Liver (tissue), 8 donors: ENCODE measurements at regions not wholly inside any gene's neighbourhood (a gene's known extent, or its start where the extent isn't known, plus 50 kb on each side); places are given as distances from the start of the nearest gene placed in this dataset.

ENCODE experiments used
- DNase-seq: peaks from one replicate; pipeline ENCODE4 v3.0.0-alpha.2; 2017; ENCODE audit warnings: low spot score
- H3K27ac ChIP-seq, 2 donors: one replicate each; pipeline ENCODE4 v1.7.0; 2013; ENCODE audit warnings: inconsistent platforms in 2 of 2, low read length in 2 of 2, control low read depth in 1 of 2, low read depth in 1 of 2, mild to moderate bottlenecking in 1 of 2
- H3K27me3 ChIP-seq, 4 donors: one replicate each; pipeline versions ENCODE4 v1.6.1 to v1.7.0; 2013; ENCODE audit warnings: low read length in 3 of 4, inconsistent platforms in 1 of 4, mild to moderate bottlenecking in 1 of 4, moderate library complexity in 1 of 4; ENCODE audit not compliant: control insufficient read depth in 4 of 4, insufficient read depth in 4 of 4
- H3K36me3 ChIP-seq, 4 donors: one replicate each; pipeline versions ENCODE4 v1.6.1 to v1.7.0; 2013; ENCODE audit warnings: low read length in 3 of 4, mild to moderate bottlenecking in 3 of 4, low read depth in 1 of 4, moderate library complexity in 1 of 4; ENCODE audit not compliant: control insufficient read depth in 4 of 4, insufficient read depth in 3 of 4
- H3K4me1 ChIP-seq, 4 donors: one replicate each; pipeline versions ENCODE4 v1.6.1 to v1.7.0; 2013; ENCODE audit warnings: low read length in 3 of 4, mild to moderate bottlenecking in 3 of 4, moderate library complexity in 1 of 4; ENCODE audit not compliant: control insufficient read depth in 4 of 4, insufficient read depth in 4 of 4
- H3K4me3 ChIP-seq, 3 donors: one replicate each; pipeline versions ENCODE4 v1.6.1 to v1.7.0; 2013; ENCODE audit warnings: low read length in 3 of 3, control low read depth in 1 of 3, low read depth in 1 of 3, mild to moderate bottlenecking in 1 of 3
- H3K9ac ChIP-seq, 2 donors: one replicate each; pipeline ENCODE4 v1.7.0; 2013; ENCODE audit warnings: low read length in 2 of 2, mild to moderate bottlenecking in 2 of 2, moderate library complexity in 2 of 2, control low read depth in 1 of 2, low read depth in 1 of 2
- H3K9me3 ChIP-seq, 4 donors: one replicate each; pipeline versions ENCODE4 v1.6.1 to v1.7.0; 2013; ENCODE audit warnings: low read length in 3 of 4; ENCODE audit not compliant: control insufficient read depth in 4 of 4
- ATF3 ChIP-seq: IDR thresholded peaks from 2 replicates; pipeline ENCODE4 v1.6.1; 2016; ENCODE audit warnings: antibody characterized with exemption
- EGR1 ChIP-seq, 2 donors: IDR thresholded peaks; 2 replicates each; pipeline ENCODE4 v1.6.1; 2016 to 2018; ENCODE audit warnings: antibody characterized with exemption in 2 of 2, low read depth in 2 of 2
- FOXA1 ChIP-seq: IDR thresholded peaks from 2 replicates; pipeline ENCODE4 v1.6.1; 2016; ENCODE audit warnings: antibody characterized with exemption
- FOXA2 ChIP-seq: IDR thresholded peaks from 2 replicates; pipeline ENCODE4 v1.6.1; 2016; ENCODE audit warnings: antibody characterized with exemption
- GABPA ChIP-seq, 2 donors: IDR thresholded peaks in 1 of 2; conservative IDR thresholded peaks in 1 of 2; 2 replicates each; pipeline ENCODE4 v1.6.1; 2016; ENCODE audit warnings: antibody characterized with exemption in 2 of 2, mild to moderate bottlenecking in 1 of 2, moderate library complexity in 1 of 2
- HNF4A ChIP-seq, 2 donors: conservative IDR thresholded peaks; 2 replicates each; pipeline ENCODE4 v1.6.1; 2016; ENCODE audit warnings: antibody characterized with exemption in 2 of 2, mild to moderate bottlenecking in 2 of 2
- HNF4G ChIP-seq: IDR thresholded peaks from 2 replicates; pipeline ENCODE4 v1.6.1; 2016; ENCODE audit warnings: antibody characterized with exemption
- JUND ChIP-seq, 2 donors: IDR thresholded peaks; 2 replicates each; pipeline ENCODE4 v1.6.1; 2016; ENCODE audit warnings: antibody characterized with exemption in 2 of 2
- MAX ChIP-seq: IDR thresholded peaks from 2 replicates; pipeline ENCODE4 v1.6.1; 2016; ENCODE audit warnings: antibody characterized with exemption
- NR2F2 ChIP-seq: IDR thresholded peaks from 2 replicates; pipeline ENCODE4 v1.6.1; 2016; ENCODE audit warnings: antibody characterized with exemption
- RAD21 ChIP-seq, 2 donors: IDR thresholded peaks; 2 replicates each; pipeline ENCODE4 v1.6.1; 2016; ENCODE audit warnings: antibody characterized with exemption in 2 of 2, mild to moderate bottlenecking in 2 of 2
- RXRA ChIP-seq, 2 donors: IDR thresholded peaks; 2 replicates each; pipeline ENCODE4 v1.6.1; 2017 to 2018; ENCODE audit warnings: antibody characterized with exemption in 2 of 2, mild to moderate bottlenecking in 1 of 2
- SP1 ChIP-seq: IDR thresholded peaks from 2 replicates; pipeline ENCODE4 v1.6.1; 2018; ENCODE audit warnings: antibody characterized with exemption, mild to moderate bottlenecking
- TAF1 ChIP-seq: conservative IDR thresholded peaks from 2 replicates; pipeline ENCODE4 v1.6.1; 2016; ENCODE audit warnings: antibody characterized with exemption, mild to moderate bottlenecking
- YY1 ChIP-seq: IDR thresholded peaks from 2 replicates; pipeline ENCODE4 v1.6.1; 2016; ENCODE audit warnings: antibody characterized with exemption, mild to moderate bottlenecking
- ZBTB33 ChIP-seq: IDR thresholded peaks from 2 replicates; pipeline ENCODE4 v1.6.1; 2016; ENCODE audit warnings: antibody characterized with exemption
- WGBS: extraction: QIAGEN DNeasy Blood & Tissue Kit; methylation state at CpG from one replicate; pipeline ENCODE4 v1.1.7; 2013; 5-methylcytosine and 5-hydroxymethylcytosine counted together
- TF ChIP-seq, protein P1 (sequence below): fragments of 150-350 bp; IDR thresholded peaks from 2 replicates; pipeline ENCODE4 v1.5.1; 2017; ENCODE audit warnings: improper control_type of control experiment, low read depth, low read length; ENCODE audit not compliant: missing input control
- TF ChIP-seq, protein P2 (sequence below): IDR thresholded peaks from 2 replicates; pipeline ENCODE4 v1.6.1; 2016; ENCODE audit warnings: antibody characterized with exemption, mild to moderate bottlenecking
- donor health status: healthy.
- donor health status: healthy.
- donor health status: healthy.
- donor health status: healthy.
- donor health status: healthy.

- Histone ChIP-seq H3K9ac (no peak overlapping the region), H3K9me3 (no peaks in the 10 kb centered on the region), H3K36me3 (no peaks in the 10 kb centered on the region), H3K27me3 (no peaks in the 10 kb centered on the region), H3K27ac (no peak overlapping the region), H3K4me3 (no peak overlapping the region), H3K4me1 (peaks cover 0 to 10% (median 6%) of the 10 kb centered on the region in 4 donors)
- TF ChIP-seq, protein P1, sequence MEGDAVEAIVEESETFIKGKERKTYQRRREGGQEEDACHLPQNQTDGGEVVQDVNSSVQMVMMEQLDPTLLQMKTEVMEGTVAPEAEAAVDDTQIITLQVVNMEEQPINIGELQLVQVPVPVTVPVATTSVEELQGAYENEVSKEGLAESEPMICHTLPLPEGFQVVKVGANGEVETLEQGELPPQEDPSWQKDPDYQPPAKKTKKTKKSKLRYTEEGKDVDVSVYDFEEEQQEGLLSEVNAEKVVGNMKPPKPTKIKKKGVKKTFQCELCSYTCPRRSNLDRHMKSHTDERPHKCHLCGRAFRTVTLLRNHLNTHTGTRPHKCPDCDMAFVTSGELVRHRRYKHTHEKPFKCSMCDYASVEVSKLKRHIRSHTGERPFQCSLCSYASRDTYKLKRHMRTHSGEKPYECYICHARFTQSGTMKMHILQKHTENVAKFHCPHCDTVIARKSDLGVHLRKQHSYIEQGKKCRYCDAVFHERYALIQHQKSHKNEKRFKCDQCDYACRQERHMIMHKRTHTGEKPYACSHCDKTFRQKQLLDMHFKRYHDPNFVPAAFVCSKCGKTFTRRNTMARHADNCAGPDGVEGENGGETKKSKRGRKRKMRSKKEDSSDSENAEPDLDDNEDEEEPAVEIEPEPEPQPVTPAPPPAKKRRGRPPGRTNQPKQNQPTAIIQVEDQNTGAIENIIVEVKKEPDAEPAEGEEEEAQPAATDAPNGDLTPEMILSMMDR: no peak
- no peak for TF ChIP-seq EGR1 (IDR thresholded peaks at IDR 0.05; ENCODE audit: low read depth in 2 of 2)
- no peak for TF ChIP-seq ZBTB33
- no peak for TF ChIP-seq HNF4G
- TF ChIP-seq NR2F2: no peak
- TF ChIP-seq FOXA2: no peak
- no peak for TF ChIP-seq TAF1
- no peak for TF ChIP-seq HNF4A (conservative IDR thresholded peaks at IDR 0.05)
- TF ChIP-seq ATF3: no peak
- TF ChIP-seq FOXA1: no peak
- no peak for TF ChIP-seq RXRA (IDR thresholded peaks at IDR 0.05)
- no peak for TF ChIP-seq JUND (IDR thresholded peaks at IDR 0.05)
- TF ChIP-seq, protein P2, sequence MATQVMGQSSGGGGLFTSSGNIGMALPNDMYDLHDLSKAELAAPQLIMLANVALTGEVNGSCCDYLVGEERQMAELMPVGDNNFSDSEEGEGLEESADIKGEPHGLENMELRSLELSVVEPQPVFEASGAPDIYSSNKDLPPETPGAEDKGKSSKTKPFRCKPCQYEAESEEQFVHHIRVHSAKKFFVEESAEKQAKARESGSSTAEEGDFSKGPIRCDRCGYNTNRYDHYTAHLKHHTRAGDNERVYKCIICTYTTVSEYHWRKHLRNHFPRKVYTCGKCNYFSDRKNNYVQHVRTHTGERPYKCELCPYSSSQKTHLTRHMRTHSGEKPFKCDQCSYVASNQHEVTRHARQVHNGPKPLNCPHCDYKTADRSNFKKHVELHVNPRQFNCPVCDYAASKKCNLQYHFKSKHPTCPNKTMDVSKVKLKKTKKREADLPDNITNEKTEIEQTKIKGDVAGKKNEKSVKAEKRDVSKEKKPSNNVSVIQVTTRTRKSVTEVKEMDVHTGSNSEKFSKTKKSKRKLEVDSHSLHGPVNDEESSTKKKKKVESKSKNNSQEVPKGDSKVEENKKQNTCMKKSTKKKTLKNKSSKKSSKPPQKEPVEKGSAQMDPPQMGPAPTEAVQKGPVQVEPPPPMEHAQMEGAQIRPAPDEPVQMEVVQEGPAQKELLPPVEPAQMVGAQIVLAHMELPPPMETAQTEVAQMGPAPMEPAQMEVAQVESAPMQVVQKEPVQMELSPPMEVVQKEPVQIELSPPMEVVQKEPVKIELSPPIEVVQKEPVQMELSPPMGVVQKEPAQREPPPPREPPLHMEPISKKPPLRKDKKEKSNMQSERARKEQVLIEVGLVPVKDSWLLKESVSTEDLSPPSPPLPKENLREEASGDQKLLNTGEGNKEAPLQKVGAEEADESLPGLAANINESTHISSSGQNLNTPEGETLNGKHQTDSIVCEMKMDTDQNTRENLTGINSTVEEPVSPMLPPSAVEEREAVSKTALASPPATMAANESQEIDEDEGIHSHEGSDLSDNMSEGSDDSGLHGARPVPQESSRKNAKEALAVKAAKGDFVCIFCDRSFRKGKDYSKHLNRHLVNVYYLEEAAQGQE: no peak
- TF ChIP-seq MAX: no peak
- TF ChIP-seq YY1: no peak
- TF ChIP-seq GABPA (IDR thresholded peaks at IDR 0.05 in 1 of 2, conservative IDR thresholded peaks at IDR 0.05 in 1 of 2): no peak
- TF ChIP-seq SP1: no peak
- no peak for TF ChIP-seq RAD21 (IDR thresholded peaks at IDR 0.05)
- no peak for DNase-seq
- 92% methylated on average over 3 of the region's 3 CpGs for WGBS
Measured at GRCh38 chr4:38601916-38602291, 62.1 kb upstream of the KLF3 start.

DNA sequence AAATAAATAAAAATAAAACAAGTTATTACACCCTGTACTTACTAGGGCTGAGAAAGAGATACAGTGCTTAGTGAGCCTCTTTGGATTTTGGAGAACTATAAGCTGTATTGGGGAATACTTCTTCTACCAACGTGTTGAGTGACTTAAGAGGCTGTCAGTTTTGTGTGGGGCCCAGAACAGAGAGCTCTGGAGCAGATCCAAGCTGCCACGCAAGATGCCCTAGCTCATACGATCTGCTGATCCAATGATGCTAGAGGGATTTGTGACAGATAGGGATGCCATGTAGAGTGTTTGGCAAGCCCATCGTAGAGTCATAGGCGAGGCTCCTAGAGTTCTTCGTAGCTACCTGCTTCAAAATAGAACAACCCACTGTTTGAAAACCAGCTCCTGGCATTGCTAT is 60.3 kb upstream of the KLF3 start:
- Histone ChIP-seq H3K27ac (no peak overlapping the region), H3K9me3 (no peaks in the 10 kb centered on the region), H3K9ac (no peak overlapping the region), H3K36me3 (no peaks in the 10 kb centered on the region), H3K4me1 (peaks cover 0 to 10% (median 6%) of the 10 kb centered on the region in 4 donors), H3K27me3 (no peaks in the 10 kb centered on the region), H3K4me3 (no peak overlapping the region)
- 94% methylated on average over 6 of the region's 6 CpGs for WGBS
- no peak for DNase-seq
- TF ChIP-seq, protein P1: no peak
- TF ChIP-seq ATF3: no peak
- no peak for TF ChIP-seq YY1
- no peak for TF ChIP-seq TAF1
- no peak for TF ChIP-seq JUND (IDR thresholded peaks at IDR 0.05)
- no peak for TF ChIP-seq ZBTB33
- no peak for TF ChIP-seq EGR1 (IDR thresholded peaks at IDR 0.05; ENCODE audit: low read depth in 2 of 2)
- no peak for TF ChIP-seq RXRA (IDR thresholded peaks at IDR 0.05)
